ENCODE measurements at regions not wholly inside any gene's neighbourhood (a gene's known extent, or its start where the extent isn't known, plus 50 kb on each side); places are given as distances from the start of the nearest gene placed in this dataset.

GRCh38 chr6:95243053-95243452 lies 334.3 kb upstream of the MANEA start:
- H3K56ac ChIP-seq (ENCODE audit: low read length), result no peak overlapping the region

GRCh38 chr6:95244751-95245150 lies 332.6 kb upstream of the MANEA start:
- H3K27ac ChIP-seq (ENCODE audit: low read depth, low read length), result no peak overlapping the region
- H3K36me3 ChIP-seq (ENCODE audit: control insufficient read depth, insufficient read depth, low read length), result no peaks in the 10 kb centered on the region
- H2BK120ac ChIP-seq (ENCODE audit: low read depth, low read length), result no peak overlapping the region
- no peak overlapping the region for H4K8ac ChIP-seq (ENCODE audit: low read depth, low read length)
- no peak overlapping the region for H2BK5ac ChIP-seq (ENCODE audit: low read length)
- no peaks in the 10 kb centered on the region for H3K79me2 ChIP-seq (ENCODE audit: control insufficient read depth, insufficient read depth, low read length)
- H3K23ac ChIP-seq (ENCODE audit: low read length), result no peak overlapping the region
- no peak overlapping the region for H2BK15ac ChIP-seq (replicated peaks; ENCODE audit: low read depth)
- no peak overlapping the region for H3K56ac ChIP-seq (ENCODE audit: low read length)
- no peak overlapping the region for H2AK5ac ChIP-seq (ENCODE audit: low read length)
- H3K4ac ChIP-seq (ENCODE audit: low read depth, low read length), result no peak overlapping the region
- H3K27me3 ChIP-seq (ENCODE audit: insufficient read depth, low read length, poor library complexity), result no peaks in the 10 kb centered on the region
- WGBS (ENCODE audit: extremely low coverage, insufficient coverage, low lambda C conversion rate), result no CpG with 5 or more reads among the region's 2 CpGs
- no peak overlapping the region for H3K18ac ChIP-seq (ENCODE audit: low read length)
- H3K4me3 ChIP-seq (ENCODE audit: low read length), result no peak overlapping the region
- no peaks in the 10 kb centered on the region for H3K79me1 ChIP-seq (ENCODE audit: low read length)
- no peak overlapping the region for H3K4me2 ChIP-seq (ENCODE audit: low read length)
- no peak overlapping the region for H3K9ac ChIP-seq (ENCODE audit: low read length)
- no peaks in the 10 kb centered on the region for H3K4me1 ChIP-seq (ENCODE audit: control insufficient read depth, low read depth, low read length)
- DNase-seq, result no peak
- H4K5ac ChIP-seq (ENCODE audit: low read length), result no peak overlapping the region

More at GRCh38 chr6:95243053-95243452, 334.3 kb upstream of the MANEA start:
- Histone ChIP-seq H3K79me1 (ENCODE audit: low read length) (no peaks in the 10 kb centered on the region), H3K4me2 (ENCODE audit: low read length) (no peak overlapping the region), H3K23ac (ENCODE audit: low read length) (no peak overlapping the region), H4K5ac (ENCODE audit: low read length) (no peak overlapping the region), H3K18ac (ENCODE audit: low read length) (no peak overlapping the region), H3K27me3 (ENCODE audit: insufficient read depth, low read length, poor library complexity) (no peaks in the 10 kb centered on the region), H3K4ac (ENCODE audit: low read depth, low read length) (no peak overlapping the region), H3K27ac (ENCODE audit: low read depth, low read length) (no peak overlapping the region), H3K36me3 (ENCODE audit: control insufficient read depth, insufficient read depth, low read length) (no peaks in the 10 kb centered on the region), H2BK15ac (replicated peaks; ENCODE audit: low read depth) (no peak overlapping the region), H2BK5ac (ENCODE audit: low read length) (no peak overlapping the region), H3K4me1 (ENCODE audit: control insufficient read depth, low read depth, low read length) (no peaks in the 10 kb centered on the region), H2BK120ac (ENCODE audit: low read depth, low read length) (no peak overlapping the region), H2AK5ac (ENCODE audit: low read length) (no peak overlapping the region), H3K79me2 (ENCODE audit: control insufficient read depth, insufficient read depth, low read length) (no peaks in the 10 kb centered on the region), H3K4me3 (ENCODE audit: low read length) (no peak overlapping the region), H4K8ac (ENCODE audit: low read depth, low read length) (no peak overlapping the region), H3K9ac (ENCODE audit: low read length) (no peak overlapping the region)
- no peak for DNase-seq

- Histone ChIP-seq H3K36me3 (ENCODE audit: control insufficient read depth, insufficient read depth, low read length) (no peaks in the 10 kb centered on the region), H3K4me2 (ENCODE audit: low read length) (no peak overlapping the region), H3K79me1 (ENCODE audit: low read length) (no peaks in the 10 kb centered on the region), H3K56ac (ENCODE audit: low read length) (no peak overlapping the region), H3K23ac (ENCODE audit: low read length) (no peak overlapping the region), H3K9ac (ENCODE audit: low read length) (no peak overlapping the region), H2BK15ac (replicated peaks; ENCODE audit: low read depth) (no peak overlapping the region), H3K79me2 (ENCODE audit: control insufficient read depth, insufficient read depth, low read length) (no peaks in the 10 kb centered on the region), H3K27ac (ENCODE audit: low read depth, low read length) (no peak overlapping the region), H3K4ac (ENCODE audit: low read depth, low read length) (no peak overlapping the region), H2AK5ac (ENCODE audit: low read length) (no peak overlapping the region), H3K27me3 (ENCODE audit: insufficient read depth, low read length, poor library complexity) (no peaks in the 10 kb centered on the region), H4K5ac (ENCODE audit: low read length) (no peak overlapping the region), H3K4me1 (ENCODE audit: control insufficient read depth, low read depth, low read length) (no peaks in the 10 kb centered on the region), H3K18ac (ENCODE audit: low read length) (no peak overlapping the region), H4K8ac (ENCODE audit: low read depth, low read length) (no peak overlapping the region), H2BK120ac (ENCODE audit: low read depth, low read length) (no peak overlapping the region), H2BK5ac (ENCODE audit: low read length) (no peak overlapping the region), H3K4me3 (ENCODE audit: low read length) (no peak overlapping the region)
- WGBS (ENCODE audit: extremely low coverage, insufficient coverage, low lambda C conversion rate), result no CpG with 5 or more reads among the region's 4 CpGs
- no peak for DNase-seq
Measured at GRCh38 chr6:95248499-95248898, 328.8 kb upstream of the MANEA start.

- Histone ChIP-seq H3K79me1 (ENCODE audit: low read length) (no peaks in the 10 kb centered on the region), H2BK5ac (ENCODE audit: low read length) (no peak overlapping the region), H3K27ac (ENCODE audit: low read depth, low read length) (no peak overlapping the region), H3K4me1 (ENCODE audit: control insufficient read depth, low read depth, low read length) (no peaks in the 10 kb centered on the region), H3K23ac (ENCODE audit: low read length) (no peak overlapping the region), H3K4me3 (ENCODE audit: low read length) (no peak overlapping the region), H3K36me3 (ENCODE audit: control insufficient read depth, insufficient read depth, low read length) (no peaks in the 10 kb centered on the region), H3K4me2 (ENCODE audit: low read length) (no peak overlapping the region), H4K5ac (ENCODE audit: low read length) (no peak overlapping the region), H2BK120ac (ENCODE audit: low read depth, low read length) (no peak overlapping the region), H3K79me2 (ENCODE audit: control insufficient read depth, insufficient read depth, low read length) (no peaks in the 10 kb centered on the region), H2AK5ac (ENCODE audit: low read length) (no peak overlapping the region), H3K56ac (ENCODE audit: low read length) (no peak overlapping the region), H4K8ac (ENCODE audit: low read depth, low read length) (no peak overlapping the region), H3K4ac (ENCODE audit: low read depth, low read length) (no peak overlapping the region), H3K9ac (ENCODE audit: low read length) (no peak overlapping the region), H3K18ac (ENCODE audit: low read length) (no peak overlapping the region), H3K27me3 (ENCODE audit: insufficient read depth, low read length, poor library complexity) (no peaks in the 10 kb centered on the region), H2BK15ac (replicated peaks; ENCODE audit: low read depth) (no peak overlapping the region)
- no peak for DNase-seq
Measured at GRCh38 chr6:95249175-95249574, 328.2 kb upstream of the MANEA start.

- no CpG with 5 or more reads among the region's 2 CpGs for WGBS (ENCODE audit: extremely low coverage, insufficient coverage, low lambda C conversion rate)
- no peak overlapping the region for H3K9ac ChIP-seq (ENCODE audit: low read length)
Measured at GRCh38 chr6:95249661-95250060, 327.7 kb upstream of the MANEA start.

GRCh38 chr6:95263840-95264239 lies 313.5 kb upstream of the MANEA start:
- Histone ChIP-seq H3K4me3 (ENCODE audit: low read length) (no peak overlapping the region), H4K5ac (ENCODE audit: low read length) (no peak overlapping the region), H3K23ac (ENCODE audit: low read length) (no peak overlapping the region), H3K36me3 (ENCODE audit: control insufficient read depth, insufficient read depth, low read length) (no peaks in the 10 kb centered on the region), H3K56ac (ENCODE audit: low read length) (no peak overlapping the region), H4K8ac (ENCODE audit: low read depth, low read length) (no peak overlapping the region), H2BK15ac (replicated peaks; ENCODE audit: low read depth) (no peak overlapping the region), H3K4me2 (ENCODE audit: low read length) (no peak overlapping the region), H3K27ac (ENCODE audit: low read depth, low read length) (no peak overlapping the region), H2AK5ac (ENCODE audit: low read length) (no peak overlapping the region), H2BK120ac (ENCODE audit: low read depth, low read length) (no peak overlapping the region), H3K9ac (ENCODE audit: low read length) (no peak overlapping the region), H3K4ac (ENCODE audit: low read depth, low read length) (no peak overlapping the region), H2BK5ac (ENCODE audit: low read length) (no peak overlapping the region), H3K79me2 (ENCODE audit: control insufficient read depth, insufficient read depth, low read length) (no peaks in the 10 kb centered on the region), H3K4me1 (ENCODE audit: control insufficient read depth, low read depth, low read length) (no peaks in the 10 kb centered on the region), H3K27me3 (ENCODE audit: insufficient read depth, low read length, poor library complexity) (no peaks in the 10 kb centered on the region), H3K79me1 (ENCODE audit: low read length) (no peaks in the 10 kb centered on the region), H3K18ac (ENCODE audit: low read length) (no peak overlapping the region)
- WGBS (ENCODE audit: extremely low coverage, insufficient coverage, low lambda C conversion rate), result no CpG with 5 or more reads among the region's 1 CpG
- DNase-seq, result no peak

More at GRCh38 chr6:95249661-95250060, 327.7 kb upstream of the MANEA start:
- H3K79me2 ChIP-seq (ENCODE audit: control insufficient read depth, insufficient read depth, low read length), result no peaks in the 10 kb centered on the region
- no peak overlapping the region for H3K18ac ChIP-seq (ENCODE audit: low read length)
- H3K27me3 ChIP-seq (ENCODE audit: insufficient read depth, low read length, poor library complexity), result no peaks in the 10 kb centered on the region
- no peak overlapping the region for H3K56ac ChIP-seq (ENCODE audit: low read length)
- no peak overlapping the region for H3K4me3 ChIP-seq (ENCODE audit: low read length)
- no peak overlapping the region for H4K5ac ChIP-seq (ENCODE audit: low read length)
- H3K4me1 ChIP-seq (ENCODE audit: control insufficient read depth, low read depth, low read length), result no peaks in the 10 kb centered on the region
- DNase-seq, result no peak
- H2AK5ac ChIP-seq (ENCODE audit: low read length), result no peak overlapping the region
- H3K27ac ChIP-seq (ENCODE audit: low read depth, low read length), result no peak overlapping the region
- H3K79me1 ChIP-seq (ENCODE audit: low read length), result no peaks in the 10 kb centered on the region
- no peak overlapping the region for H2BK120ac ChIP-seq (ENCODE audit: low read depth, low read length)
- no peak overlapping the region for H3K4ac ChIP-seq (ENCODE audit: low read depth, low read length)
- no peak overlapping the region for H4K8ac ChIP-seq (ENCODE audit: low read depth, low read length)
- no peak overlapping the region for H3K4me2 ChIP-seq (ENCODE audit: low read length)
- no peaks in the 10 kb centered on the region for H3K36me3 ChIP-seq (ENCODE audit: control insufficient read depth, insufficient read depth, low read length)
- H2BK15ac ChIP-seq (replicated peaks; ENCODE audit: low read depth), result no peak overlapping the region
- no peak overlapping the region for H2BK5ac ChIP-seq (ENCODE audit: low read length)
- no peak overlapping the region for H3K23ac ChIP-seq (ENCODE audit: low read length)
